Loucy (cell line): ENCODE measurements at regions not wholly inside any gene's neighbourhood (a gene's known extent, or its start where the extent isn't known, plus 50 kb on each side); places are given as distances from the start of the nearest gene placed in this dataset.

Experiments used
- H2AFZ ChIP-seq: fragments of 200-600 bp; sonication (generic); 2 replicates; pipeline ENCODE4 v1.6.0; 2016; ENCODE audit warnings: antibody characterized with exemption, mild to moderate bottlenecking, low read length, moderate library complexity
- H3F3A ChIP-seq: fragments of 200-600 bp; 2 replicates; pipeline ENCODE4 v1.6.0; 2016; ENCODE audit warnings: antibody characterized with exemption, low read depth, mild to moderate bottlenecking
- H3K27me3 ChIP-seq: fragments of 200-600 bp; sonication (generic); 2 replicates; pipeline ENCODE4 v1.6.1; 2014; ENCODE audit warnings: low read length, mild to moderate bottlenecking; ENCODE audit not compliant: insufficient read depth, poor library complexity, severe bottlenecking
- H3K36me3 ChIP-seq: fragments of 200-600 bp; sonication (generic); 2 replicates; pipeline ENCODE4 v1.6.1; 2016; ENCODE audit warnings: low read length; ENCODE audit not compliant: insufficient read depth
- H3K4me1 ChIP-seq: fragments of 200-600 bp; sonication (generic); 2 replicates; pipeline ENCODE4 v1.5.1; 2014; ENCODE audit warnings: low read length, mild to moderate bottlenecking; ENCODE audit not compliant: insufficient read depth, poor library complexity, severe bottlenecking
- H3K4me2 ChIP-seq: fragments of 200-600 bp; sonication (generic); 2 replicates; pipeline ENCODE4 v1.6.0; 2014; ENCODE audit warnings: antibody characterized with exemption, low read length, low read depth, mild to moderate bottlenecking; ENCODE audit not compliant: poor library complexity, severe bottlenecking
- H3K4me3 ChIP-seq: fragments of 200-600 bp; sonication (generic); 2 replicates; pipeline ENCODE4 v1.5.1; 2014; ENCODE audit warnings: low read length, mild to moderate bottlenecking, mixed read lengths; ENCODE audit not compliant: poor library complexity, severe bottlenecking
- H3K79me2 ChIP-seq: fragments of 200-600 bp; sonication (generic); 2 replicates; pipeline ENCODE4 v1.6.1; 2014; ENCODE audit warnings: low read length; ENCODE audit not compliant: insufficient read depth
- H3K9ac ChIP-seq: fragments of 200-600 bp; sonication (generic); 2 replicates; pipeline ENCODE4 v1.6.0; 2014; ENCODE audit warnings: mild to moderate bottlenecking, low read depth, low read length, moderate library complexity; ENCODE audit not compliant: poor library complexity, severe bottlenecking
- H3K9me2 ChIP-seq: fragments of 200-600 bp; sonication (generic); replicated peaks from 2 replicates; pipeline ENCODE4 v1.6.1; 2016; ENCODE audit warnings: low read depth, low read length, mixed read lengths
- H3K9me3 ChIP-seq: fragments of 200-600 bp; sonication (generic); 2 replicates; pipeline ENCODE4 v1.6.1; 2014; ENCODE audit warnings: mild to moderate bottlenecking, antibody characterized with exemption, low read length, low read depth; ENCODE audit not compliant: insufficient read depth
- H4K20me1 ChIP-seq: fragments of 200-600 bp; sonication (generic); 2 replicates; pipeline ENCODE4 v1.6.0; 2014; ENCODE audit warnings: antibody characterized with exemption, low read length, mild to moderate bottlenecking; ENCODE audit not compliant: insufficient read depth, poor library complexity, severe bottlenecking
- EZH2phosphoT487 ChIP-seq: fragments of 200-600 bp; IDR thresholded peaks from 2 replicates; pipeline ENCODE4 v1.6.1; 2018; ENCODE audit warnings: antibody characterized with exemption, mild to moderate bottlenecking, moderate library complexity, borderline replicate concordance
- TF ChIP-seq, protein P1 (sequence below): fragments of 200-600 bp; sonication (generic); conservative IDR thresholded peaks from 2 replicates; pipeline ENCODE4 v1.5.1; 2014; ENCODE audit warnings: mild to moderate bottlenecking, antibody characterized with exemption, low read length

DNA sequence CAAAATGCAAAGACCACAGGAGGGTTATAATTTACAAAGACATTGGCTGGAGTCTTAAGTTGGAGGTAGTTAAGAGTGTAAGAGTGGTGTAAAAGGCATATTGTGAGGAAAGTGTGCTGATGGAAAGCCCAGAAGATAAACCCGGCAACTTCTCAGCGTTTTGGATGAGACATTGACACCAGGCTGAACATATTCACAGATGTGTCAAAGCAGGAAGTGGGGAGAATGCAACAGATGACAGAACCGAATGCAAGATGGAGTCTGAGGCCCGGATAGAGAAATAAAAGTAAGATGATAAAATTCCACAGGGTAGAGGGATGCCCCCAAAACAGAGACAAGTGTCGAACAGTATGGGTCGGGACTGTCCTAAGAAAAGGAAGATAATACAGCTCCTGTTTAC, 230.4 kb upstream of the TMEM72 start:
- Histone ChIP-seq H3K27me3 (no peaks in the 10 kb centered on the region), H3K9me3 (no peaks in the 10 kb centered on the region), H3K9ac (no peak overlapping the region), H3K4me2 (no peak overlapping the region), H3K9me2 (no peaks in the 10 kb centered on the region), H3K79me2 (no peaks in the 10 kb centered on the region), H3K36me3 (no peaks in the 10 kb centered on the region), H4K20me1 (no peaks in the 10 kb centered on the region), H2AFZ (no peak overlapping the region), H3K4me3 (no peak overlapping the region), H3K4me1 (no peaks in the 10 kb centered on the region), H3F3A (no peaks in the 10 kb centered on the region)
- no peak for TF ChIP-seq EZH2phosphoT487
- TF ChIP-seq, protein P1, sequence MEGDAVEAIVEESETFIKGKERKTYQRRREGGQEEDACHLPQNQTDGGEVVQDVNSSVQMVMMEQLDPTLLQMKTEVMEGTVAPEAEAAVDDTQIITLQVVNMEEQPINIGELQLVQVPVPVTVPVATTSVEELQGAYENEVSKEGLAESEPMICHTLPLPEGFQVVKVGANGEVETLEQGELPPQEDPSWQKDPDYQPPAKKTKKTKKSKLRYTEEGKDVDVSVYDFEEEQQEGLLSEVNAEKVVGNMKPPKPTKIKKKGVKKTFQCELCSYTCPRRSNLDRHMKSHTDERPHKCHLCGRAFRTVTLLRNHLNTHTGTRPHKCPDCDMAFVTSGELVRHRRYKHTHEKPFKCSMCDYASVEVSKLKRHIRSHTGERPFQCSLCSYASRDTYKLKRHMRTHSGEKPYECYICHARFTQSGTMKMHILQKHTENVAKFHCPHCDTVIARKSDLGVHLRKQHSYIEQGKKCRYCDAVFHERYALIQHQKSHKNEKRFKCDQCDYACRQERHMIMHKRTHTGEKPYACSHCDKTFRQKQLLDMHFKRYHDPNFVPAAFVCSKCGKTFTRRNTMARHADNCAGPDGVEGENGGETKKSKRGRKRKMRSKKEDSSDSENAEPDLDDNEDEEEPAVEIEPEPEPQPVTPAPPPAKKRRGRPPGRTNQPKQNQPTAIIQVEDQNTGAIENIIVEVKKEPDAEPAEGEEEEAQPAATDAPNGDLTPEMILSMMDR = no peak

GRCh38 chr10:44682507-44682906, 228.6 kb upstream of the TMEM72 start:
- no peak overlapping the region for H3K4me2 ChIP-seq
- no peak for TF ChIP-seq EZH2phosphoT487
- TF ChIP-seq, protein P1 = no peak
- no peaks in the 10 kb centered on the region for H3K4me1 ChIP-seq
- no peaks in the 10 kb centered on the region for H3K79me2 ChIP-seq
- no peak overlapping the region for H3K4me3 ChIP-seq
- H3K36me3 ChIP-seq = no peaks in the 10 kb centered on the region
- H3K27me3 ChIP-seq = no peaks in the 10 kb centered on the region
- no peak overlapping the region for H2AFZ ChIP-seq
- no peak overlapping the region for H3K9ac ChIP-seq
- H3F3A ChIP-seq = no peaks in the 10 kb centered on the region
- H3K9me2 ChIP-seq = no peaks in the 10 kb centered on the region
- H4K20me1 ChIP-seq = no peaks in the 10 kb centered on the region
- H3K9me3 ChIP-seq = no peaks in the 10 kb centered on the region

GRCh38 chr10:44684661-44685060, 226.5 kb upstream of the TMEM72 start:
- H3K79me2 ChIP-seq = no peaks in the 10 kb centered on the region
- no peaks in the 10 kb centered on the region for H3F3A ChIP-seq
- H3K36me3 ChIP-seq = no peaks in the 10 kb centered on the region
- H3K27me3 ChIP-seq = no peaks in the 10 kb centered on the region
- no peak overlapping the region for H3K9ac ChIP-seq
- no peaks in the 10 kb centered on the region for H3K4me1 ChIP-seq
- H3K9me2 ChIP-seq = no peaks in the 10 kb centered on the region
- TF ChIP-seq, protein P1 = no peak
- TF ChIP-seq EZH2phosphoT487 = no peak
- no peaks in the 10 kb centered on the region for H3K9me3 ChIP-seq
- no peak overlapping the region for H3K4me2 ChIP-seq
- no peak overlapping the region for H2AFZ ChIP-seq
- H3K4me3 ChIP-seq = no peak overlapping the region
- H4K20me1 ChIP-seq = no peaks in the 10 kb centered on the region
